SIG-M5 treated with dmso at 0.1 percent for 504 hours (cell line): ENCODE measurements at regions not wholly inside any gene's neighbourhood (a gene's known extent, or its start where the extent isn't known, plus 50 kb on each side); places are given as distances from the start of the nearest gene placed in this dataset.
"Not testable (repeated sequence)": the region's sequence is repeated elsewhere in the genome, so short reads cannot be mapped to it uniquely, and the experiment has no call there.

Experiments
- DNase-seq: peaks from one replicate; lab custom pipeline; 2025; ENCODE audit not compliant: unreplicated experiment; lab: John Stamatoyannopoulos, UW

DNA sequence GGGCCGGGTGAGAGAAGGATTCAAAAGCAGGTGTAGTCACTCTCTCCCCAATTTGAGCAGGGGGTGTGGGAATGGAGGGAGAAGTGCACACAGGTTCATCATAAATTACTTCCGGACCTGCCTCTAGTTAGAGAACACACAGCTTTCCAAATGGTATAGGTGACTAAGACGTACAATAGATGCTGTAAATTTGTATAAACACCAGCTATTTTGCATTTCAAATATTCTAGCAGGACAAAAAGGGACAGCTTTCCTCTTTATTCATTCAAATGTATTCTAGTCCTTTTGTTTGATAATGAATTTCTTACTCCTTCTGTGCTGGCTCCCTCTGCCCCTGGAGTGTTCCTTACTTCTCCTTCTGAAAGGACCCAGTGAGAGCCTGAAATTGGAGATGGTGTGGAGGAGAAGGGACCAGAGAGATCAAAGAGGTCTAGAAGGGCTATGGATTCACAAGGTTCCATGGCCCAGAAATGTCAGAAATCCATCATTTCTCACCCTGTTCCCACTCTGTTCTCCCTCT is 53.2 kb upstream of the SH3BP4 start:
- DNase-seq = no peak

DNA sequence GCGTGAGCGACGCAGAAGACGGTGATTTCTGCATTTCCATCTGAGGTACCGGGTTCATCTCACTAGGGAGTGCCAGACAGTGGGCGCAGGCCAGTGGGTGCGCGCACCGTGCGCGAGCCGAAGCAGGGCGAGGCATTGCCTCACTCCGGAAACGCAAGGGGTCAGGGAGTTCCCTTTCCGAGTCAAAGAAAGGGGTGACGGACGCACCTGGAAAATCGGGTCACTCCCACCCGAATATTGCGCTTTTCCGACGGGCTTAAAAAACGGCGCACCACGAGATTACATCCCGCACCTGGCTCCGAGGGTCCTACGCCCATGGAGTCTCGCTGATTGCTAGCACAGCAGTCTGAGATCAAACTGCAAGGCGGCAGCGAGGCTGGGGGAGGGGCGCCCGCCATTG is 63.4 kb upstream of the SH3BP4 start:
- not testable (repeated sequence) for DNase-seq

DNA sequence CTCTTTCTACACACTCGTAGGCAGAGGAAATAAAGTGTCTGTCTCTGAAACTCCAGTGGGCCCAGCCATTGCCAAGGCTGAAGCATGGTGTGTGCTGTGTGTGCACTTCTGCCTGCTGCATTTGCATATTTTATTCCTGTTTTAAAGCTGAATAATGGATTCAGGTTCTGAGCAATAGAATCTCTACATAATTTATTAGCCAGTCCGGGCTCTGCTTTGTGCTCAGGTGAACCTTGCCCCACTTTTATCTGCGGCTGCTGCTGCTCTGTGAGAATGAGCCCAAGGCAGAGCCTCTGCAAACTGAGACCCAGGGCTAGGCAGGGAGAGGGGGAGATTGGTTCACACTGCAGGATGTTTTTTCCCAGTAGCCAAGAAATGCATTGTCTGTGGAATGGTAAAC is 64.6 kb upstream of the SH3BP4 start:
- DNase-seq = no peak

DNA sequence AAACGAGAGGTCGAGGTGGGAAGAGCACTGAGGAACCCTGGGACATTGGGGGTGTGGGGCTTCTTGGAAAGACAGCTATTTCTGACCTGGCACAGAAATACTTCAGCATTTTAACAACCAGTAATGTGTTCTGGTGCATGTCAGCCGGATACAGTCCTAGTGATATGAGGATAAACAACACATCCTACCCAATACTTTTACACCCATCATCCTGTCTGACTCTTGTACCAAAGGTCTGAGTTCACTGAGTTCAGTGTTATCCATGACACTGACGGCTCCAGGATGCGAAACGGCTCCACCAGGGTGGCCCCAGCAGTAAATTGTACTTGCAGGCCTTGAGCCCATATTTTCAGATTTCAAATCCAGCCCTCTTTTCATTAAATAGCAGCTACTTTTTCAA is 65.9 kb upstream of the SH3BP4 start:
- DNase-seq = no peak

DNA sequence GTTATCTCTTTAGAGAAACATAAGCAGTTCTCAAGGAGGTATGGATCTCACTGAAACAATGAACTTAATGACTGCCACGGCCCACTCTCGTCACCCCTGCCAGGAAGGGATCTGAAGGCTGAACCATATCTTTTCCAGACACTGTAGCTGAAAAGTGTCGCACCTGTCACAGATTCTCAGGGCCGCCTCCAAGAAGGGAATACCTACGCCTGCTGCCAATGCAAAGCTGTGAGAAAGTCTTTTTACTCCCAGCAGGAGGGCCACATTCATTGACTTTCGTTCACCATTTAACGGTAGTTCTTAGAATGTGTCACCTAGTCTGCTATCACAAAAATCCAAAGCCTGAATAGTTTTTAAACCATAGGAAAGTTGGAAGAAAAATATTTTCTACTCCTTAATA is 66.7 kb upstream of the SH3BP4 start:
- no peak for DNase-seq

DNA sequence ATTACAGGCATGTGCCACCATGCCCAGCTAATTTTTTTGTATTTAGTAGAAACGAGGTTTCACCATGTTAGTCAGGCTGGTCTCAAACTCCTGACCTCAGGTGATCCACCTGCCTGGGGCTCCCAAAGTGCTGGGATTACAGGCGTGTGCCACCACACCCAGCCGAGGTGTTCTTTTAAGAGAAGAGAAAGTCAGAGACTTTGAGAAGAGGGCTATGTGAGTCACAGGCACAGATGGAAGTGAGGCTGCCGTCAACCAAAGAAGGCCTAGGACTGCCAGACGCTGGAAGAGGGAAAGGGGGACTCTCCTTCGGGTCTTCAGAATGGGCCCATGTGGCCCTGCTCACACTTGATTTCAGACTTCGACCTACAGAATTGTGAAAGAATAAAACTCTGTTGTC is 67.2 kb upstream of the SH3BP4 start:
- DNase-seq = no peak

DNA sequence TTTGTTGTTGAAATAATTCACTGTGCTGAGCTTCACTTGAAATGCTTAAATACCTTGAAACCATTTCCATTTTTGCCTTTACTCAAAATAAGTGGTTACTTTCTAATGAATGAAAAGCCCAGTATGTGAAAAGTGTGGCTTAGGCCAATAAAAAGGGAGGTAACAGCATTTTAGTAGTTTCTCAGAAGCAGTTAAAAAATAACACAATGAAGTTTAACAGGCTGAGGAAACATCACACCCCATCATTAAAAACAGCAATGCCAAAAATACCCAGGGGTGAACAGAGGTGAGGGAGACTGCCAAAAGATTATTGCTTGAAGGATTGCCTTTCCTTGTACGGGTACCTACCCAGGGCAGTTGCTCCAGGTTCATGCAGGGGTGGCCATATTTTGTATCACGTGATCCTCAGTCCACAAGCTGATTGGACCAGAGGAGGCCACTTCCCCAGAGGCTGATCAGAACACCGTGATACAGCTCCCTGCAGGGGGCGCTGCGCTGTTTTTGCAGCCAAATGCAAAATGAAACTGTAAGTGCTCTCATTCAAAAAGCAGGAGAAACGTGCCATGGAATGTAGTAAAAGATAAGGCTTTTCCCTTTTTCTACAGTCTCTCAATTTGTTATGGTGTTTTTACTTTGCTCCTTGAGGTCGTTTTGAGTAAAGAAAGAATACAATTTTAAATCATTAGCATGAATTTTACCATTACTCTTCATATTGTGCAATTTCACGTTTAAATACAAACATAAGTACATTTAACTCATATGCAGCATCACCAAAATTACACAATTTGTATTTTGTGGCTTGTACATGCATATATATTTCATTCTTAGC is 70.2 kb upstream of the SH3BP4 start:
- peak; percentile 1 for DNase-seq

DNA sequence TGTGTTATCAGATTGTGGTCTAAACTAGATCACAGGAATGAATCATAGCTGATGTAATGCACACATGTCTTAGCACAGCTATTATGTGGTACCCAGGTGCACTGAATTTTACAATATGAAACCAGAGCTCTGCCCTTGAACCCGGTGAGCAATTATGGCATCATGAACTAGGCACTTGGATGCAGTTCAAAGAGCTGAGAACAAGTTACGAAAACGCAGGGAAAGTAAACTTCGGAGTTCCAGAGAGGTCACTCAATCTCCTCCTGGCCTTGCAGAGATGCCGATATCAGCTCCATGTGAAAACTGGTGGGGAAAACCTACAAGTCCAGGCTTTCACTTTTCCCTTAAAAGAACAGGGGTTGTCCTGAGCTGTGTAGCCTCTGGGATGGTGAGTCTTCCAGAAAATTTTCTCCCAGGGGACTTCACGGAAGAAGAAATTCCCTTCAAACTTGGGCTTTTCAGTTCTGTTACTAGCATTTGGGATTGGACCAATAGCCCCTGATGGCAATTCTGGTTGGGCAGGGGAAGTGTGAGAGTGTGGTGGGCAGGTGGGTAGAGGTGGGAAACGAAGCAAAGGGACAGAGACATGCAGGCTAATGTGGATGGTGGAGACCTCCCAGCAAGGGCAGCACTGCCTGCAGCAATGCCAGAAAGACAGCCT is 71.1 kb upstream of the SH3BP4 start:
- no peak for DNase-seq

DNA sequence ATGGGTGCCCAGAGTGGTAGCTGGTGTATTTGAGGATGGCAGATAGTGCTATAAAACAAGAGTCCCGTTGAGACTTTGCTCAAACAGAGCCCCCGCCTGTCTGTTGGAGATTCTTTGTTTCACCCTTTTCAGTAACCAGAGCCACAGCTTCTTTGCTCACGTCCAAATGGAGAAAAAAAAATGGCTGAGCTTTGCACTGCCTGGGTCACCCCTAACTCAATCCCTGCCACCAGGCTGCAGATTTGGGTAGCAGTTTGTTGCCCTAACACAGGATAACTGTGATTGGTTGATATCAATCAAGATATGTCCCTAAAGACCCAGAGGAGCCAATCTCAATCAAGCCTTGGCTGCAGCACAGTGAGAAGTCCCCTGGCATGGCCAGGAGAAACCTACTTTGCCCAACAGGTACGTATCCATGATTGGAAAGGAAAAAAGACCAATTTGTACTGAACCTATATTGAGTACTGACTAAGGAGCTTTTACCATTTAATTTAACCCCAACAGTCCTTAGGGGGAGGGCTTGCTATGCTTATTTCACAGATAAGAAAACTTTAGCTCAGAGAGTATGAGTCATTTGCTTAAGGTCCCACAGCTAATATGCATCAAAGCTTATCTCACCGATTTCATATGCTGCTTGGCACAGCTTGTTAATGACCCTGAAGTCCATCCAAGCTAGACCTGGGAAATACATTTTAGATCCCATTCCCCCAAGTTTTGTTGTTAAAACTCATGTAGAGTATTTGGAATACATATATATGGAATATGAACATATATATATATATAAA is 72.0 kb upstream of the SH3BP4 start:
- DNase-seq = no peak

DNA sequence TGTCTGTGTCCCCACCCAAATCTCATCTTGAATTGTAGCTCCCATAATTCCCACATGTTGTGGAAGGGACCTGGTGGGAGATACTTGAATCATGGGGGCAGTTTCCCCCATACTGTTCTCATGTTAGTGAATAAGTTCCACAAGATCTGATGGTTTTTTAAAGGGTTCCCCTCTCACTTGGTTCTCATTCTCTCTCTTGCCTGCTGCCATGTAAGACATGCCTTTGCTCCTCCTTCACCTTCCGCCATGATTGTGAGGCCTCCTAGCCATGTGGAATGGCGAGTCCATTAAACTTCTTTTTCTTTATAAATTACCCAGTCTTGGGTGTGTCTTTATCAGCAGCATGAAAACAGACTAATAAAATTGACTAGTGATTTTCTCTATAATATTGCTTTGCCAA is 75.2 kb upstream of the SH3BP4 start:
- not testable (repeated sequence) for DNase-seq

DNA sequence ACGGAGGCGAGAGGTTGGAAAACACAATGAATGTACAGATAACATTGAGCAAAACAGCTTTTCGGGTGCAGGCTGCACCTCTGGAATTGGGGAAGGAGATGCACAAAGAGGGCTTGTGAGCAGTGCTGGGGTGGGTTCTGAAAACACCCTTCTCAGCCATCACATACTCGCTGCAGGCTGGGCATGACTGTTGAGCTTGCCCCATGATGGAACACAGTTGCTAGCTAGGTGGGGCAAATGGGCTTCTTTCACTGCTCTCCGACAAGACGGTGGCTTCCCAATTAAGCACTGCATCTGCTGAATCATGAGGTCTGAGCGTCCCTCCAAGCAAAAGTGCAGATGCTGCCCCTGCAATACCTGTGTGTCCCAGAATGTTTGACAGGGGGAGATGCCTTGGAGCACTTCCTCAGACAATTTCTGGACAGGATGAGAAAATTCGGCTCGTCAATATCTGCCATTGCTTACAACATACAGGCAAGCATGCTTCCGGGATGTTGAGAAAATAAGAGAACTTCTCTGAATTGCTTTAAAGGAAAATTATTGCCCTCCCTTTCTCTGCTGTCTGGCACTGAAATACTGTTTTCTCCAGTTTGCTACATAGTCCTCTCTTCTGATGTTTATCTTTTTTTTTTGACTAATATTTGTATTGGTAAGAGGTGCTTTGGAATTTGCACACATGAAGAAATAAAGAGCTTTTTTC is 77.3 kb upstream of the SH3BP4 start:
- DNase-seq = no peak

DNA sequence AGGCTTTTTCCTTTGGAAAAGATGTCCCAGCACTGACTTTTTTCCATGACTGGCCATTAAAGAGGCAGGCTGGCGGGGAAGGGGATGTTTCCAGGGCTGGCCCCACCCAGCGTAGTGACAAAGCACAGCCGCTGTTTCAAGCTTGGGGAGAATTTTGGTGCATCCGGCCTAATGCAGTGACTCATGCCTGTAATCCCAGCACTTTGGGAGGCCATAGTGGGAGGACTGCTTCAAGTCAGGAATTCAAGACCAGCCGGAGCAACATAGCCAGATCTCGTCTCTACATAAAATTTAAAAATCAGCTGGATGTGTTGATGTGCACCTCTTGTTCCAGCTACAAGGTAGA is 78.0 kb upstream of the SH3BP4 start:
- DNase-seq = no peak

DNA sequence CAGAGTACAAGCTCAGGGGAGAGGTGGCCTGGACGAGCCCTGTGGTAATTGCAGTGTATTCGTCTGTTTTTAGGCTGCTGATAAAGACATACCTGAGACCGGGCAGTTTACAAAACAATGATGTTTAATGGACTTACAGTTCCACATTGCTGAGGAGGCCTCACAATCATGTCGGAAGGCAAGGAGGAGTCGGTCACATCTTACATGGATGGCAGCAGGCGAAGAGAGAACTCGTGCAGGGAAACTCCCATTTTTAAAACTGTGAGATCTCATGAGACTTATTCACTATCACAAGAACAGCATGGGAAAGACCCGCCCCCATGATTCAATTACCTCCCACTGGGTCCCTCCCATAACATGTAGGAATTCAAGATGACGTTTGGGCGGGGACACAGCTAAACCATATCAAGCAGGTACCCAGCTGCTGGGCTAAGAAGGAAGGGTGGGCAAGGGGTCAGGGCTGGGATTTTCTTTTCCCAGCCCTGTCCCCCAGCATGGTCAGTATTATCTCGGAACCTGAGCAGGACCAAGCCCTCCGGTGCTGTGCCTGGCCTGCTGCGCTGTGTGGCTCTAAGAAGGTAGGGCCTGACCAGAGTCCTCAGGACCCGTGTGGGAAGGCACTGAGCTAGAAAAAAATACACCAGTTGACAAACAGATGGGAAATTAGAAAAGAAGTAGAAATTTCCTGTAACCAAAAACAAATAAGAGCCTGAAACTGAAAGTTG is 78.6 kb upstream of the SH3BP4 start:
- no peak for DNase-seq

DNA sequence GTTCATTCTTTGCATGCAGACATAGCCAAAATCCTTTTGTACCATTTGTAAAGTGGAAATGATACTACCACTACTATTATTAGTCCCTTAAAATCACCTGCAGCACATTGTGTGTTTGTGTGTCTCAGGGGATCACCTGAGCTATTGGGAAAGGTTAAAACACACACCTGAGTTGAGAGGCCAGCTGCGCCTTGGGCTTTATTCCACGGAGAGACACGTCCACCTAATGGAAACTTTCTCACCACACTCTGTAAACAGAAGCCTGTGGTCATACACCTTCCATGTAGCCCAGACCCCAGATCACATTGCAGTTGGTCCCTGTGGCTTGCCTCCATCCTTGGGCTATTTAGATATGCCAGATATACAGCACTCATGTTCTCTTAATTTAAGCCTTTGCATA is 81.8 kb upstream of the SH3BP4 start:
- no peak for DNase-seq

DNA sequence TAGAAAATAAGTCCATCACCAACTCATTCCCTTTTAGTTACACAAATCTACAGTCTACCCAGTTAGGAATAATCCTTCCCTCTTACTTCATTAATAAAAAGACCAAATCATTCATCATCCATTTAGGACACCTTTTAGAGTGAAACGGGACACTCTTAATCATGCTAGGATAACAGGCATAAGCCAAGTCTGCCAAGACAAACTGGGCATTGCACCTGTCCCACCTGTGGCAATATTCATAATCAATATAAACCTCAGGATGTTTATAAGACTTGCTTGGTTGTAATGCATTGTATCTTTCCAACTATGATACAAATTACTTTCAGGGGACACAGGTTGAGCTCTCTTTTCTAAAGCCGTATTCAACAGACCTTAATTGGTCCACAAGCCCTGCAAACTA is 82.7 kb upstream of the SH3BP4 start:
- no peak for DNase-seq

DNA sequence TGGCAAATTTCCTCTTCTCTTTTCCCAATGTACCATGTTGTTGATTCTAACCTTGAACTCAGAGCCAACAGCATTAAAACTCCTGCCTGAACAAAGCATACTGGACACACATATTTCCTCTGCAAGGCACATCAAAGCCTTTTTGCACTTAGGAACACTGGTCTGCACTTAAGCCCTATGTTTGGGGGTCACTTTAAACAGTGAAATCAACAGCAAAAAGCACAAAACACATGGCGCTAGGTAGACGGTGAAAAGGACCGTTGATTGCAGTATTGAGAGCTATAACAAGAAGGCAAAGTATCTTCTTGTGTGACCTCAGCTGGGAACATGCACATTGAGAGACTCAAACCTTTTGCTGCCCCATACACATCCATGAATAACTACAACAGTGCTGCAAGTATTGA is 83.9 kb upstream of the SH3BP4 start:
- no peak for DNase-seq

DNA sequence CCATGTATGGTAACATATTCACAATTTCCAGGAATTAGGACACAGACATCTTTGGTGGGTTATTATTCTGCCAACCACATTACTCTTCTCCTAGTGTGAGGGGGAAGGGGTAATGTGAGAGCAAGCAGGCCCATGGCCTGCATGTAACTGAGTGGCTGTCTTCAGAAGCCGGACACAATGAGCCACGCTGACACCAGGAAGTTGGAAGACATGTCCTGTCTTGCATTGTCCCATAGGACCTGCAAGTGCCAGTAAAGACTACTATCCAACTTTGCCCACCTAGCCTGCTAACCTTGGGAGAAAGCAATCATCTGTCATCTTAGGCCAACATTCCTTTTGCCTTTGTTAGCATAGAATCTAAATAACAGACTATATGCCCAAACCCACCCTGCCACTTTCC is 86.2 kb upstream of the SH3BP4 start:
- no peak for DNase-seq

DNA sequence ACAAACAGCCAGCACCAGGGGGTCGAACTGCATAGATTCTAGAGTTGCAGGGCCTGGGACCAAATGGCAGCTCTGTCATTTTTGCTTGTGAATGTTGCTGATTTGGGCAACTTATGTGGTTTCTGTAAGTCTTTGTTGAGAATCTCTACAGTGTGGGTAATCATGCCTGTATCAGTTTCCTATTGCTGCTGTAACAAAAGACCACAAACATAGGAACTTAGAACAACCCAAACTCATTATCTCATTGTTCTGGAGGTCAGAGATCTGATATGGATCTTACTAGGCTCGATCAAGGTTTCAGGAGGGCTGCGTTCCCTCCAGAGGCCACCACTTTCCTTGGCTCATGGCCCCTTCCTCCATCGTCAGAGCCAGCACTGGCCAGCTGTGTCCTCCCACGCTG is 86.8 kb upstream of the SH3BP4 start:
- no peak for DNase-seq

DNA sequence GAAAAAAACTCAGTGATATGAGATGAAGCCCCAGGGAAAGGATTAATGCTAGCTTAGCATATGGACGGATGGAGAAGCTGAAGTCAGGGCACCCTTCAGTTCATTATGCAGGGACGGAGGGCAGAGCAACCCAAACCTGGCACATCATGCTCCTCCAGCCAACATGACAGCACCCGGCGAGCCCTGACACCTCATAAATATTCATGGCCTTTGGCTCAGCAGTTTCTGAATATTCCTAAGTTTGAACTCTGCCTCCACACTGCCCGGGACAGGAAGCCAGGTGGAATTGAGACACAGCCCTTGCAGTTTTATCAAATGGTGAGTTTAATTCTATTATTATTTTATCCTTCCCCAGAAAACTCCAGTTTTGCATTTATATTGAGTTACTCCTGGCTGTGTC is 87.3 kb upstream of the SH3BP4 start:
- no peak for DNase-seq

DNA sequence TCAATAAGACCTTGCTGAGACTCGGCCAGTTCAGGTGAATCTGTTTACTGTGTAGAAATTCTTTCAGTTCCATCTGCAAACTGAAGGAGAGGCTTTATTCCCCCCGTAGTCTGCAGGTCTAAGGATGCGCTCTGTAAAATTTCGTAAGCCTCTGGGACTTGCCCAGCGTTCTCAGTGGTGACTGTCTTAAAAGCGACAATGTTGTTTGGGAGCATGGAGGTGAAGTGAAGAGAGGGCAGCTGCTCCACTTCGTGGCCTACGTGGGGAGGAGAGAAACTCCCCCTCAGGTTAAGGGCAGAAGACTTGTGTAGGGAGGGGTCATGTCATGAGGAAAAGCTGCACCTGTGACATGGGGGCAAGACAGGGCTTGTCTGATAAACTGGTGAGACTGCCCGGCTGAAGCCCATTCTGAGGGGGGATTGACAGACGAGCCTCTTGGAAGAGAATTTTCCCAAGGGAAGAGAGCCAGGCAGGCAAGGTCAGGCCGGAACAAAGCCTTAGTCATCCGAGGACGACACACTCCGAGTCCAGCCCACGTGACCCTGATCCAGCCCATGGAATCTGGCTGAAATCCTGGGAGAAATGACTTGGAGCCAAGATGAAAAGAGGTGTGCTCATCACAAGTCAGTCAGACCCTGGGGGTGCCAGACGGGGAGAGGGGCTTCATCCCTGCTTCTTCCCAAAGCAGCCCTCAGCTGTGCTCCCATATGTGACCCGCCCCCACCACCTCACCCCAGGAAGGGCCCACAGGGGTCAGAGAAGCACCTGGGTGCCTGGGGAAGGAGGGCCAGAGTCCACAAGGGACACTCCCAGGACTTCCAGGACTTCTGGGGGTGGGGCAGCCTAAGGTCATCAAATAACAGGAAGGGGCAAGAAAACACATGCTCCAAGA is 88.5 kb upstream of the SH3BP4 start:
- no peak for DNase-seq
